GM18858 (cell line): ENCODE measurements at regions not wholly inside any gene's neighbourhood (a gene's known extent, or its start where the extent isn't known, plus 50 kb on each side); places are given as distances from the start of the nearest gene placed in this dataset.
A peak's percentile ranks its signal among the peaks of the same experiment; 100 is the strongest.
"Not testable (repeated sequence)": the region's sequence is repeated elsewhere in the genome, so short reads cannot be mapped to it uniquely, and the experiment has no call there.

Experiments
- ATAC-seq: cut with Tn5 transposase; IDR thresholded peaks from one replicate; pipeline ENCODE4 v1.9.1; 2021; ENCODE audit not compliant: unreplicated experiment

- no peak for ATAC-seq
Measured at GRCh38 chr6:133787859-133788505, 100.9 kb upstream of the TCF21 start.

GRCh38 chr6:133788556-133788955, 100.4 kb upstream of the TCF21 start:
- no peak for ATAC-seq

GRCh38 chr6:133789449-133789848, 99.5 kb upstream of the TCF21 start:
- ATAC-seq = not testable (repeated sequence)

- ATAC-seq = not testable (repeated sequence)
Measured at GRCh38 chr6:133790756-133791155, 98.2 kb upstream of the TCF21 start.

GRCh38 chr6:133795051-133795450, 93.9 kb upstream of the TCF21 start:
- not testable (repeated sequence) for ATAC-seq

- no peak for ATAC-seq
Measured at GRCh38 chr6:133796235-133796634, 92.7 kb upstream of the TCF21 start.

- no peak for ATAC-seq
Measured at GRCh38 chr6:133799043-133799442, 89.9 kb upstream of the TCF21 start.

GRCh38 chr6:133802861-133803260, 86.1 kb upstream of the TCF21 start:
- no peak for ATAC-seq

GRCh38 chr6:133804265-133804664, 84.6 kb upstream of the TCF21 start:
- ATAC-seq = no peak

GRCh38 chr6:133805876-133806275, 83.0 kb upstream of the TCF21 start:
- peak; percentile 57 for ATAC-seq

GRCh38 chr6:133806382-133807140, 82.4 kb upstream of the TCF21 start:
- no peak for ATAC-seq

- ATAC-seq = no peak
Measured at GRCh38 chr6:133807501-133807900, 81.4 kb upstream of the TCF21 start.

GRCh38 chr6:133809406-133809805, 79.5 kb upstream of the TCF21 start:
- ATAC-seq = no peak

GRCh38 chr6:133811557-133811956, 77.4 kb upstream of the TCF21 start:
- no peak for ATAC-seq

- ATAC-seq = not testable (repeated sequence)
Measured at GRCh38 chr6:133812446-133812845, 76.5 kb upstream of the TCF21 start.

- ATAC-seq = no peak
Measured at GRCh38 chr6:133814238-133814637, 74.7 kb upstream of the TCF21 start.

- ATAC-seq = no peak
Measured at GRCh38 chr6:133814797-133815196, 74.1 kb upstream of the TCF21 start.

- no peak for ATAC-seq
Measured at GRCh38 chr6:133815313-133815712, 73.6 kb upstream of the TCF21 start.

- ATAC-seq = no peak
Measured at GRCh38 chr6:133816171-133816570, 72.7 kb upstream of the TCF21 start.

GRCh38 chr6:133817460-133818047, 71.4 kb upstream of the TCF21 start:
- no peak for ATAC-seq

- no peak for ATAC-seq
Measured at GRCh38 chr6:133818320-133818719, 70.6 kb upstream of the TCF21 start.

GRCh38 chr6:133820208-133820607, 68.7 kb upstream of the TCF21 start:
- ATAC-seq = no peak
